KMS-11 (cell line): ENCODE measurements at regions not wholly inside any gene's neighbourhood (a gene's known extent, or its start where the extent isn't known, plus 50 kb on each side); places are given as distances from the start of the nearest gene placed in this dataset.

Experiments used
- H2AFZ ChIP-seq: fragments of 200-600 bp; sonication (generic); 2 replicates; pipeline ENCODE4 v1.6.1; 2016; ENCODE audit warnings: antibody characterized with exemption, mixed run types, low read depth
- H3K27ac ChIP-seq: fragments of 200-600 bp; sonication (generic); 2 replicates; pipeline ENCODE4 v1.6.1; 2016; ENCODE audit warnings: mild to moderate bottlenecking, mixed run types
- H3K27me3 ChIP-seq: fragments of 200-600 bp; sonication (generic); 2 replicates; pipeline ENCODE4 v1.6.1; 2017; ENCODE audit warnings: mild to moderate bottlenecking, low read depth, mixed run types, moderate library complexity; ENCODE audit not compliant: insufficient read depth
- H3K36me3 ChIP-seq: fragments of 200-600 bp; sonication (generic); 2 replicates; pipeline ENCODE4 v1.6.1; 2017; ENCODE audit warnings: mild to moderate bottlenecking, mixed run types; ENCODE audit not compliant: insufficient read depth
- H3K4me1 ChIP-seq: fragments of 200-600 bp; sonication (generic); 2 replicates; pipeline ENCODE4 v1.6.1; 2016; ENCODE audit warnings: mild to moderate bottlenecking, low read depth, mixed run types; ENCODE audit not compliant: poor library complexity, severe bottlenecking
- H3K4me2 ChIP-seq: fragments of 200-600 bp; sonication (generic); 2 replicates; pipeline ENCODE4 v1.7.0; 2016; ENCODE audit warnings: mild to moderate bottlenecking, mixed run types
- H3K4me3 ChIP-seq: fragments of 200-600 bp; sonication (generic); IDR thresholded peaks from 2 replicates; pipeline ENCODE4 v1.6.1; 2017; ENCODE audit warnings: low read depth, low read length, mixed read lengths; ENCODE audit not compliant: insufficient read depth
- H3K79me2 ChIP-seq: fragments of 200-600 bp; sonication (generic); 2 replicates; pipeline ENCODE4 v1.6.1; 2016; ENCODE audit warnings: low read depth, mixed run types; ENCODE audit not compliant: insufficient read depth
- H3K9ac ChIP-seq: fragments of 200-600 bp; sonication (generic); 2 replicates; pipeline ENCODE4 v1.6.1; 2016; ENCODE audit warnings: mild to moderate bottlenecking, mixed run types
- H4K20me1 ChIP-seq: fragments of 200-600 bp; sonication (generic); 2 replicates; pipeline ENCODE4 v1.6.1; 2016; ENCODE audit warnings: mild to moderate bottlenecking, mixed run types; ENCODE audit not compliant: insufficient read depth
- CTCF ChIP-seq: fragments of 200-600 bp; sonication (generic); conservative IDR thresholded peaks from 2 replicates; pipeline ENCODE4 v1.6.1; 2017; ENCODE audit warnings: low read depth, mild to moderate bottlenecking, antibody characterized with exemption, low read length, moderate library complexity, mixed read lengths

GRCh38 chr2:57842531-57842930 lies 204.1 kb upstream of the VRK2 start:
- H3K27me3 ChIP-seq, result no peaks in the 10 kb centered on the region
- H3K36me3 ChIP-seq, result no peaks in the 10 kb centered on the region
- no peaks in the 10 kb centered on the region for H3K4me1 ChIP-seq
- no peak overlapping the region for H3K27ac ChIP-seq
- H3K4me2 ChIP-seq, result no peak overlapping the region
- H3K9ac ChIP-seq, result no peak overlapping the region
- H3K79me2 ChIP-seq, result no peaks in the 10 kb centered on the region
- TF ChIP-seq CTCF, result no peak
- no peaks in the 10 kb centered on the region; the same call in 1 of the 2 replicates for H4K20me1 ChIP-seq
- no peak overlapping the region for H3K4me3 ChIP-seq
- no peak overlapping the region for H2AFZ ChIP-seq

- H3K9ac ChIP-seq, result no peak overlapping the region
- no peak overlapping the region for H2AFZ ChIP-seq
- H3K4me2 ChIP-seq, result no peak overlapping the region
- no peaks in the 10 kb centered on the region for H3K27me3 ChIP-seq
- TF ChIP-seq CTCF, result no peak
- H3K36me3 ChIP-seq, result no peaks in the 10 kb centered on the region
- no peak overlapping the region for H3K27ac ChIP-seq
- no peak overlapping the region for H3K4me3 ChIP-seq
- H4K20me1 ChIP-seq, result no peaks in the 10 kb centered on the region; the same call in 1 of the 2 replicates
- no peaks in the 10 kb centered on the region for H3K4me1 ChIP-seq
- H3K79me2 ChIP-seq, result no peaks in the 10 kb centered on the region
Measured at GRCh38 chr2:57843158-57843557, 203.4 kb upstream of the VRK2 start.

- Histone ChIP-seq H3K4me1 (no peaks in the 10 kb centered on the region), H3K4me3 (no peak overlapping the region), H3K27ac (no peak overlapping the region), H4K20me1 (no peaks in the 10 kb centered on the region), H3K4me2 (no peak overlapping the region), H3K79me2 (no peaks in the 10 kb centered on the region), H2AFZ (no peak overlapping the region), H3K36me3 (no peaks in the 10 kb centered on the region), H3K9ac (no peak overlapping the region), H3K27me3 (no peaks in the 10 kb centered on the region)
- TF ChIP-seq CTCF, result no peak
Measured at GRCh38 chr2:57848723-57849122, 197.9 kb upstream of the VRK2 start.

GRCh38 chr2:57849843-57850242 lies 196.8 kb upstream of the VRK2 start:
- H3K36me3 ChIP-seq, result no peaks in the 10 kb centered on the region
- no peak for TF ChIP-seq CTCF
- no peaks in the 10 kb centered on the region for H3K4me1 ChIP-seq
- H3K27ac ChIP-seq, result no peak overlapping the region
- no peaks in the 10 kb centered on the region for H4K20me1 ChIP-seq
- H3K9ac ChIP-seq, result no peak overlapping the region
- H2AFZ ChIP-seq, result no peak overlapping the region
- no peak overlapping the region for H3K4me3 ChIP-seq
- no peaks in the 10 kb centered on the region for H3K79me2 ChIP-seq
- H3K27me3 ChIP-seq, result no peaks in the 10 kb centered on the region
- no peak overlapping the region for H3K4me2 ChIP-seq
